ENCODE measurements at regions not wholly inside any gene's neighbourhood (a gene's known extent, or its start where the extent isn't known, plus 50 kb on each side); places are given as distances from the start of the nearest gene placed in this dataset.
"Not testable (repeated sequence)": the region's sequence is repeated elsewhere in the genome, so short reads cannot be mapped to it uniquely, and the experiment has no call there.

DNA sequence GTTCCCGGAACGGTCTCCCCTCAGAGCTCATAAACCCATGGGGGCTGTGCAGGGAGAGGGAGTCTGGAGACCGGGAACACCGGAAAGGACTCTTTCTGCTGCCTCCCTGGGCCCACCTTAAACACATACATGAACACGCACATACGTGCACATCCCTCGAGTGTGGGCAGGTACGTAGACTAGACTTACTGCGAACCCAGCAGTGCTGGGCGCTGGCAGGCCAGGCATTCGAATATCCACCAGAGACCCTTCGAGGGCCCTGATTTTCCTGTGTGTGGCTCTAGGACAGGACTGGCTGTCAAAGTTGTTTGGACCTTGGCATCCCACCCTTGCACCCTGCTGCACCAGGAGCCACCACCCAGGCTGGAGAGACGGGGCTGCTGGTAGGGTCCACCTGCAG lies 102.7 kb downstream of the PLXNA1 start:
- no TSS peak for BruUV-seq (replicated peaks)
- POLR2A ChIA-PET (ENCODE audit: low non-redundant PET): no interaction called here
- H3K9me3 ChIP-seq (ENCODE audit: low read depth, low read length, poor library complexity, severe bottlenecking): no peaks in the 10 kb centered on the region
- H3K4me1 ChIP-seq (ENCODE audit: insufficient read depth, low read length, poor library complexity, severe bottlenecking): no peaks in the 10 kb centered on the region
- no peak for DNase-seq (ENCODE audit: low spot score)
- H3K36me3 ChIP-seq (ENCODE audit: insufficient read depth, low read length, poor library complexity, severe bottlenecking): no peaks in the 10 kb centered on the region
- H3K4me3 ChIP-seq (ENCODE audit: low read depth, low read length, poor library complexity, severe bottlenecking): no peak overlapping the region
- H3K27ac ChIP-seq (ENCODE audit: low read depth, low read length, poor library complexity, severe bottlenecking): no peak overlapping the region
- intact Hi-C loops (cut with micrococcal nuclease; ENCODE audit: unreplicated experiment): no loop called here
- CTCF ChIA-PET: no interaction called here
- H3K27me3 ChIP-seq (replicated peaks; ENCODE audit: insufficient read depth, low read depth, low read length, poor library complexity): no peaks in the 10 kb centered on the region
- TF ChIP-seq EZH2 (IDR thresholded peaks at IDR 0.05; ENCODE audit: borderline replicate concordance, low read depth, low read length, poor library complexity, severe bottlenecking) (no peak), CTCF (conservative IDR thresholded peaks at IDR 0.05; ENCODE audit: low read depth, low read length) (no peak)

DNA sequence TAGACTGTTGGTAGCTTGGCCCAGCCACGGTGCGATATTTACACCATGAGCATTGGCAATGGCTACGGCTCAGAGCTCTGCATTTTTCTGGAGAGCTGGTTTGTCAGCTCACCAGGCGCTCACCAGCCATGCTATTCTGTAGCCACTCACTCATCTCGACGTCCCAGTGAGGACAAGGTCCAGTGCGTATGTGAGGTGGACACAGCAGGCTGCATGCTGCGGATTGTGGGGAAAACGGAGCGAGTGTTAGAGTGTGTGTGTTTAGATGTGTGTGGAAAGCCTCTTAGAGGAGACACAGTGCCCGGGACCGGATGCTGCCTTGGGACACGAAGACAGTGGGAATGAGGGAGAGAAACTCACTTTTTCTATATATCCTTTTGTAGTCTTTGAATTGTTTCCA lies 103.7 kb downstream of the PLXNA1 start:
- H3K36me3 ChIP-seq (ENCODE audit: insufficient read depth, low read length, poor library complexity, severe bottlenecking); H3K27me3 ChIP-seq (replicated peaks; ENCODE audit: insufficient read depth, low read depth, low read length, poor library complexity); H3K4me1 ChIP-seq (ENCODE audit: insufficient read depth, low read length, poor library complexity, severe bottlenecking); BruUV-seq (replicated peaks); CTCF ChIA-PET; POLR2A ChIA-PET (ENCODE audit: low non-redundant PET); H3K4me3 ChIP-seq (ENCODE audit: low read depth, low read length, poor library complexity, severe bottlenecking); H3K9me3 ChIP-seq (ENCODE audit: low read depth, low read length, poor library complexity, severe bottlenecking); DNase-seq (ENCODE audit: low spot score); intact Hi-C loops (cut with micrococcal nuclease; ENCODE audit: unreplicated experiment); H3K27ac ChIP-seq (ENCODE audit: low read depth, low read length, poor library complexity, severe bottlenecking): not testable (repeated sequence)

DNA sequence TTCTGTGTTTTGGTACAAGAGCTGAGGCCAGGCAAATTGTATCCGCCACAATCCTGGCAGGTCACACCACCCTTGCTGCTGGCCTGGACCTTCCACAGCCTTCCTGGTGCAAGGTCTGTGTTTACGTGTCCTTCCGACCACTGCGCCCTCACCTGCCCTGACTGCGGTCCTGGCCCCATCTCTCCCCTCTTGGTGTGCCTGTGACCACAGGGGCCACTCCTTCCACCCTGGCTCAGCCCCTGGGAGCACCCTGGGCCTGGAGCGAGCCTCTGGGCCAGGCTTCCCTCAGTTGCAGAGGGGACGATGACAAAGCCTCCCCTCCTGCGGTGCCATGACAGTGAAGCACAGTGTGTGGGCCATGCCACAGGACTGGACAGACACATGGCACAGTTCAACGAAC lies 104.5 kb downstream of the PLXNA1 start:
- POLR2A ChIA-PET (ENCODE audit: low non-redundant PET): no interaction called here
- Histone ChIP-seq H3K27ac (ENCODE audit: low read depth, low read length, poor library complexity, severe bottlenecking) (no peak overlapping the region), H3K9me3 (ENCODE audit: low read depth, low read length, poor library complexity, severe bottlenecking) (no peaks in the 10 kb centered on the region), H3K36me3 (ENCODE audit: insufficient read depth, low read length, poor library complexity, severe bottlenecking) (no peaks in the 10 kb centered on the region), H3K27me3 (replicated peaks; ENCODE audit: insufficient read depth, low read depth, low read length, poor library complexity) (no peaks in the 10 kb centered on the region), H3K4me1 (ENCODE audit: insufficient read depth, low read length, poor library complexity, severe bottlenecking) (no peaks in the 10 kb centered on the region), H3K4me3 (ENCODE audit: low read depth, low read length, poor library complexity, severe bottlenecking) (no peak overlapping the region)
- no peak for DNase-seq (ENCODE audit: low spot score)
- no TSS peak for BruUV-seq (replicated peaks)
- intact Hi-C loops (cut with micrococcal nuclease; ENCODE audit: unreplicated experiment): no loop called here
- CTCF ChIA-PET: no interaction called here
- TF ChIP-seq EZH2 (IDR thresholded peaks at IDR 0.05; ENCODE audit: borderline replicate concordance, low read depth, low read length, poor library complexity, severe bottlenecking): no peak
- TF ChIP-seq CTCF (conservative IDR thresholded peaks at IDR 0.05; ENCODE audit: low read depth, low read length): no peak

DNA sequence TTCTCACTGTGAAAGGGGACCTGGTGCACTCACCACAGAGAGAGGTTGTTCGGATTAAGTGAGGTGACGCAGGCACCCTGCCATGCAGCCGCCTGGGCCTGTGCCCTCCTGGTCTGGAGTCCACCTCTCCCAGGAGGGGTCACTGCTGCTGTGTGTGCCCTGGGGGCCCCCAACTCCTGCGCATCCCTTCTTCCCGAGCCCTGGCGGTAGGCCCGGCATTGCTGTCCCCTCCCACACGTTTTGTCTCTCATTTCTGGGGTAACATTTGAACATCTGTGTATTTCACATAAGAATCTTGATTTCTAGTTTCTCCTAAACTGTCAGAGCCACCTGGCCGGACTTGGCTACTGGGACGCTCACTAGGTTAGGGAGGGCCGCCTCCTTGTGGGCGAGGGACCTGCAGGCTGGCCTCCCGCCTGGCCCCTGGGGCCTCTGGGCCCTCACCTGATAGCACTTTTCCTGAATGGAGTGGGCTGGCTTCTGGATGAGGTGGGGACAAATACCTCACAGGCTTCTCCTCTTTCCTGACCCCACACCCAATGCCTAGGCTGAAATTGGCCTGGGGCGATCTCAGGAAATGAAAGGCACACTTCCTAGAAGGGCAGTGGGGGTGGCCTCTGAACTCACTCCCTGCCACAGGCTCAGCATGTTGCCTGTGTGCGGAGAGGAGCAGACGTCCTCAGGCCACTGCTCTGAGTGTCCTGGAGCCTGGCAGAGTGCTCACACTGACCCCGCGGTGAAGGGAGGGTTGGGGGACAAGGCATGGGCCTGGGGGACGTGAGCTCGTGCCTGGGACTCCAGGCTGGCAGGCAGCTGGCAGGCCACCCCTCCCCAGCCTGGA lies 104.2 kb upstream of the PRR23E start:
- Histone ChIP-seq H3K4me1 (ENCODE audit: insufficient read depth, low read length, poor library complexity, severe bottlenecking) (no peaks in the 10 kb centered on the region), H3K27me3 (replicated peaks; ENCODE audit: insufficient read depth, low read depth, low read length, poor library complexity) (no peaks in the 10 kb centered on the region), H3K27ac (ENCODE audit: low read depth, low read length, poor library complexity, severe bottlenecking) (no peak overlapping the region), H3K9me3 (ENCODE audit: low read depth, low read length, poor library complexity, severe bottlenecking) (no peaks in the 10 kb centered on the region), H3K4me3 (ENCODE audit: low read depth, low read length, poor library complexity, severe bottlenecking) (no peak overlapping the region), H3K36me3 (ENCODE audit: insufficient read depth, low read length, poor library complexity, severe bottlenecking) (no peaks in the 10 kb centered on the region)
- POLR2A ChIA-PET (ENCODE audit: low non-redundant PET): no interaction called here
- no peak for TF ChIP-seq CTCF (conservative IDR thresholded peaks at IDR 0.05; ENCODE audit: low read depth, low read length)
- TF ChIP-seq EZH2 (IDR thresholded peaks at IDR 0.05; ENCODE audit: borderline replicate concordance, low read depth, low read length, poor library complexity, severe bottlenecking): no peak
- intact Hi-C loops (cut with micrococcal nuclease; ENCODE audit: unreplicated experiment): no loop called here
- CTCF ChIA-PET: no interaction called here
- BruUV-seq (replicated peaks): no TSS peak
- DNase-seq (ENCODE audit: low spot score): no peak
